Esophagus (tissue), 2 donors: ENCODE measurements at regions not wholly inside any gene's neighbourhood (a gene's known extent, or its start where the extent isn't known, plus 50 kb on each side); places are given as distances from the start of the nearest gene placed in this dataset.

Experiments
- H3K27ac ChIP-seq, 2 donors: one replicate each; pipeline ENCODE4 v1.5.1; 2013; ENCODE audit warnings: low read depth in 2 of 2, mild to moderate bottlenecking in 2 of 2, inconsistent platforms in 1 of 2, low read length in 1 of 2, moderate library complexity in 1 of 2
- H3K27me3 ChIP-seq, 2 donors: one replicate each; pipeline ENCODE4 v1.6.1; 2013; ENCODE audit warnings: low read length in 2 of 2, control low read depth in 1 of 2, mild to moderate bottlenecking in 1 of 2; ENCODE audit not compliant: insufficient read depth in 2 of 2, control insufficient read depth in 1 of 2
- H3K36me3 ChIP-seq, 2 donors: one replicate each; pipeline ENCODE4 v1.6.1; 2013; ENCODE audit warnings: low read length in 1 of 2; ENCODE audit not compliant: control insufficient read depth in 2 of 2, insufficient read depth in 2 of 2
- H3K4me1 ChIP-seq, 2 donors: one replicate each; pipeline ENCODE4 v1.6.1; 2013; ENCODE audit warnings: low read length in 1 of 2; ENCODE audit not compliant: control insufficient read depth in 2 of 2, insufficient read depth in 2 of 2
- H3K4me3 ChIP-seq, 2 donors: one replicate each; pipeline ENCODE4 v1.5.1; 2013; ENCODE audit warnings: low read length in 2 of 2, mild to moderate bottlenecking in 2 of 2, low read depth in 1 of 2, moderate library complexity in 1 of 2
- H3K9me3 ChIP-seq, 2 donors: one replicate each; pipeline ENCODE4 v1.6.1; 2013; ENCODE audit warnings: mild to moderate bottlenecking in 2 of 2, low read depth in 1 of 2, low read length in 1 of 2, moderate library complexity in 1 of 2; ENCODE audit not compliant: control insufficient read depth in 2 of 2, insufficient read depth in 1 of 2
- WGBS, 2 donors: extraction: QIAGEN DNeasy Blood & Tissue Kit; methylation state at CpG; one replicate each; pipeline ENCODE4 v1.1.7; 2013; 5-methylcytosine and 5-hydroxymethylcytosine counted together
- donor health status: healthy with polysubstance abuse.
- donor health status: Bipolar disorder and iron deficiency.

DNA sequence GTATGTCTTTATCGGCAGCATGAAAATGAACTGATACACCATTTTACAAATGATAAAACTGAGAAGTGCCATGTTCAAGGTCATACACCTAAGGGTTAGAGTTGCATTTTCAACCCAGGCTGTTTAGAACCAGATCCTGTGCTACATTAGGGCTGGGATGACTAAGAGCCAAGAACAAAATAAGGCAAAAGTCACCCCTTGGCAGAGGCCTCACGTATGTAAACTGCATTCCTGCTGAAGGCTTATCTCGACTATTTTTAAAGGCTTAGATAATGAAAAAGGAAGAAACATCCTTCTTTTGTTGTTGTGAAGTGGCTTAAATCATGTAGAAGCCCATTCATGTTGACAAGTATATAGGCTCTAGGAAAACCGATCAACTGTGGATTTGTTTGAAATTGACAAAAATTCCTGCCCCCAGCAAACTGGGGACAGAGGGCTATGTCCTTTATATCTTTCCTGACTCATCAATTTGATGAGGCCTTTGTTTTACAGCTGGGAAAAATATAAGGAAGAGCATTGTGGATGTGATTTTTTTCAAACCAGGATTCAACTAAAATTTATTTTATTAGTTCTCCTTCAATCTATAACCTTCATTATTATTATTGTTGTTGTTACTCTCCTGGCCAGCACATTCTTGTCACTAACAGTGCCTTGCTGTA, 196.5 kb downstream of the SNX18 start:
- H3K4me3 ChIP-seq = no peak overlapping the region
- no peaks in the 10 kb centered on the region for H3K36me3 ChIP-seq
- H3K27me3 ChIP-seq = no peaks in the 10 kb centered on the region
- peaks cover 2 to 4% of the 10 kb centered on the region in 2 donors for H3K4me1 ChIP-seq
- no peaks in the 10 kb centered on the region for H3K9me3 ChIP-seq
- 58 to 59% methylated on average over 4 of the region's 4 CpGs for whole genome bisulfite sequencing, 2 donors
- H3K27ac ChIP-seq = no peak overlapping the region

DNA sequence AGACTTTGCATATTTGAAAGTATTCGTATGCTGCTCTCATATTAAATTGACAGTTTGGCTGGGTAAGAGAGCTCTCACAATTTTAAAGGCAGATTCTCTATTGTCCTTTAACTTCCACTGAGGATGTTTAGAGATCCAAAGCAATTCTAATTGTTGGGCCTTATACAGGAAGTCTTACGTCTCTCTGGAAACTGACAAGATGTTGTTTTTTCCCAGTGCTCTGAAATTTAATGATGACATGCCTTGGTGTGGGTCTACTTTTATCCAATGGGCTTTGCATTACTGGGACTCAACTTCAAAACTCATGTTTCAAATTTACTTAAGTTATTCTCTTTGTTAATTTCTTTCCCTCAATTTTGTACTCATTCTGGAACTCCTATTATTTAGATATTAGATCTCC, 191.5 kb downstream of the SNX18 start:
- Histone ChIP-seq H3K9me3 (no peaks in the 10 kb centered on the region), H3K36me3 (no peaks in the 10 kb centered on the region), H3K4me3 (no peak overlapping the region), H3K4me1 (no peaks in the 10 kb centered on the region), H3K27me3 (no peaks in the 10 kb centered on the region), H3K27ac (no peak overlapping the region)
- 82 to 83% methylated on average over 2 of the region's 2 CpGs for WGBS, 2 donors

DNA sequence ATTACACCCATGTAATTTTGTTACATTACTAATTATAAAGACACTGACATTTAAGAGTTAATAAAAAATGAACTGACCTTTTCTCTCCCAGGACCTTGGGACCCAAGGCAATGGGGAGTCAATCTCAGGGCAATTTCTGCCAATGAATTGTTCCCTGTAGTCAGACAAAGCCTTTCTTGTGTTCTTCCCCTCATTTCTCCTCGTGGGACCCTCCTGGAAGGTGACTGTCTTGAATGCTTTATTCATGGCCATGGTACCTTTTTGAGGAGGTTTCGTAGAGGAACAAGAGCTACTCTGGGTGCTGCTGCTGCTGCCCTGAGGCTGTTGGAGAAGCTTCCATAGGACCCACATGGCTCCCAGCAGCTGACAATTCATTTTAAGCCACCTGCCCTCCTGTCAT, 190.3 kb downstream of the SNX18 start:
- H3K4me1 ChIP-seq = peaks cover 0 to 4% of the 10 kb centered on the region in 2 donors
- no peaks in the 10 kb centered on the region for H3K36me3 ChIP-seq
- no peaks in the 10 kb centered on the region for H3K9me3 ChIP-seq
- no peak overlapping the region for H3K27ac ChIP-seq
- H3K27me3 ChIP-seq = no peaks in the 10 kb centered on the region
- 56 to 74% methylated on average over 2 of the region's 2 CpGs for WGBS, 2 donors
- no peak overlapping the region for H3K4me3 ChIP-seq

DNA sequence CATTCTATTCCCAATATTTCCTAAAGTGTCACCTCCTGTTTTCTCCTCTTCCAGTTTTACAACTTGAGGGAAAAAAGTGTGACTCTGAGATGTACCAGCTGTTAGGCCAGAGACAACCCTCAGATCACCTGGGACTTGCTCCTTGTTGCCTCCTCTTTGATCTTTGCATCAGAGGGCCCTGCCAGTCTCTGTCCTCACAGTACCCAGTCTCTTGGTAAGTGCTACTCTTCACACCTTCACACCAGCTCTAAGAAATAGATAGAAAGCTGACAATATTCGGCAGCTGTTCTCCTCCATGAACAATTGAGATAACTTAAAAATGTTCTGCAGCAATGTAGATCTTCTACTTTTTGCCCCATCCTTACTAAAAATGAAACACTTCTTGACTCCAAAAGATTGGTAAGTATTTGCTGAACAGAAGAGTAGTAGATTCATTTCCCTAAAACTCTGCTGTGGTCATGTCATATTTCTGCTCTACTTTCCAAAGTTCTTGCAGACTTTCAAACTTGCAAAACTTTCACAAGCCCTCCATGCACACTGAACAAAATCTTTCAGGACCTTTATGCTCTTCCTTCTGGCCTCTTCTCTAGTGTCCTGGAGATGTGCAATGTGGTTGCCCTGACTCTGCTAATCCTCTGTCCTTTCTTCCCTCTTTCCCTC, 188.6 kb downstream of the SNX18 start:
- H3K4me3 ChIP-seq = no peak overlapping the region
- H3K4me1 ChIP-seq = peaks cover 0 to 4% of the 10 kb centered on the region in 2 donors
- 83 to 87% methylated on average over 1 of the region's 1 CpG for WGBS, 2 donors
- no peaks in the 10 kb centered on the region for H3K27me3 ChIP-seq
- no peak overlapping the region for H3K27ac ChIP-seq
- no peaks in the 10 kb centered on the region for H3K9me3 ChIP-seq
- H3K36me3 ChIP-seq = no peaks in the 10 kb centered on the region

DNA sequence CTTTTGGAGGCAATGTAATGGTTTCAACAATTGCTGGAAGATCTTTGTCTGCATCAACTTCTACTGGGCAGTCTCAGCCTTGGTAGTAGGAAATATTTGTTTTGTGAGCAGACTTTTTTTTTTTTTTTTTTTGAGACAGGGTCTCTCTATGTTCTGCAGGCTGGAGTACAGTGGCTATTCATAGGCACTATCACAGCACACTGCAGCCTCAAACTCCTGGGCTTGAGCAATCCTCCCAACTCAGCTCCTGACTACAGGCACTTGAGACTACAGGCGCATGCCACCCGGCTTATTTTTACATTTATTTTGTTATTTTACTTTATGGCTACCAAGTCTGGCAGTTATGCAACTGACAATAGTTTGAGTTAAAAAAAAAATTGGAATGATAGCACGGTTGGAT, 187.3 kb downstream of the SNX18 start:
- H3K4me3 ChIP-seq = no peak overlapping the region
- no peaks in the 10 kb centered on the region for H3K36me3 ChIP-seq
- WGBS, 2 donors = 90 to 95% methylated on average over 3 of the region's 3 CpGs
- no peaks in the 10 kb centered on the region for H3K9me3 ChIP-seq
- no peak overlapping the region for H3K27ac ChIP-seq
- H3K27me3 ChIP-seq = no peaks in the 10 kb centered on the region
- peaks cover 0 to 4% of the 10 kb centered on the region in 2 donors for H3K4me1 ChIP-seq

DNA sequence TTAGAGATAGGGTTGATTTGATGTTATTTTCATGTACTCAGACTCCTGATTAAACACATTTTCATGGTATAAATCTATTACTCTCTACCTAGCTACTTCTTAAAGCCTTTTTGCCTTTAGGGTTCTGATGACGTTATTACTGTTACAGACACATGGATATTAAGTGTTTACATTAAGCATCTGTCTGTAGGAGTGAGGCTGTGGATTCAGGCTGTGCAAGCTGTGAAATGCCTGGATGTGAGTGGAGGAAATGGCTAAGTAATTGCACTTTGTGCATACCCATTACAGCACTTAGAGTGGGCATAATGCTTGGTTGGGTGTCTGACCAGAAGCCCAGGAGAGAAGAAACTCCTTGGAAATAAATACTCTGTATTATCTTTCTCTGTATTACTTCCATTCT, 186.8 kb downstream of the SNX18 start:
- Histone ChIP-seq H3K36me3 (no peaks in the 10 kb centered on the region), H3K27me3 (no peaks in the 10 kb centered on the region), H3K4me1 (peaks cover 0 to 4% of the 10 kb centered on the region in 2 donors), H3K27ac (no peak overlapping the region), H3K9me3 (no peaks in the 10 kb centered on the region), H3K4me3 (no peak overlapping the region)
- 41 to 45% methylated on average over 1 of the region's 1 CpG for WGBS, 2 donors

DNA sequence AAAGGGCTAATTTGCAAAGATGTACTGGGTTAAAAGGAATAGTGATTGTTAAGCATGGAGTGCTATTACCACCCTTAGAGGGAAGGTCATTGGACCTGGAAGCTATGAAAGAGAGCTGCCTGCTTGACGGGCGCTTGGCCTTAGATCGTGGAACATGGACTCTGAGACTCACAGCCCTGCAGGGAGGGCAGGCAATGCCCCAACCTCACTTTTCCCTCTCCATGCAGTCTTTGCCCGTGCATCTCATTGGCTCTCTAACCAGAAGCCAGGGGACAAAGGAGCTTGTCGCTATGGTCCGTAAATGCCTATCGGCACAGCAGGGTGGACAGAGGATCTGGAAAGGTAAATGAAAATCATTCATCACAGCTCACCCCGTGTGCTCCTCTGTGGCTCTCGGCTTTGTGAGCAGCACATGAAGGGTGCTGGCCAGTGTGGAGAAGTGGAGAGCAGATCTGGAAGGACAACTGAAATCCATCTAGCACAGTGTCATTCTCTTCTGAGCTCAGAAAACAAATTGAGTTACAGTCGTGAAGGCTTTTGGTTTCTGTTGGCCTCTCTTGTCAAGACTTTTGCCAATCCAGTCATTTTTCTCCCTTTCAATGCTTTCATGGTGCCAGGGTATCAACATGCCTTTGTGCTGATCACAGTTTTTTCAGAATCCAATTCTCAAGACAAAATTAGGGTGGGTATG, 186.2 kb downstream of the SNX18 start:
- no peak overlapping the region for H3K4me3 ChIP-seq
- H3K27ac ChIP-seq = no peak overlapping the region
- 70 to 76% methylated on average over 10 of the region's 10 CpGs for WGBS, 2 donors
- H3K27me3 ChIP-seq = no peaks in the 10 kb centered on the region
- no peaks in the 10 kb centered on the region for H3K36me3 ChIP-seq
- no peaks in the 10 kb centered on the region for H3K9me3 ChIP-seq
- H3K4me1 ChIP-seq = peaks cover 0 to 4% of the 10 kb centered on the region in 2 donors

DNA sequence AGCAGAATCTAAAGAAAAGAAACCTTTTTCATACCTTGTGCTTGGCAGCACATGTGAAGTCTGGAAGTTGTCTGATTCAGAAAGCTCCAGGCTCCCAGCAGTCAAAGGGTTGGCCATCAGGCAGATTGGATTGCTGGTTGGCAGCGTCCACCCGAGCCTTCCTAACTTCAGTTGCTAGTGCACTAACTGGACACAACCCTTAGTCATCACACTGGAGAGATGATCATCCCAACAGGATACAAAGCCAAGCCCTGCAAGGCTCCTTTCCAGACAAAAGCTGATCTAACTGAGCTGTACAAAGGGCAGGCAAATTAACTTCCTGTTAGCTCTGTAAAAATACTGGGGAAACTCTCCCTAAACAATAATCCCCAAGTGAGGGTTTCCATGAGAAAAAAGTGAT, 185.6 kb downstream of the SNX18 start:
- 35 to 42% methylated on average over 2 of the region's 2 CpGs for WGBS, 2 donors
- no peak overlapping the region for H3K27ac ChIP-seq
- no peaks in the 10 kb centered on the region for H3K27me3 ChIP-seq
- H3K9me3 ChIP-seq = no peaks in the 10 kb centered on the region
- H3K4me3 ChIP-seq = no peak overlapping the region
- H3K36me3 ChIP-seq = no peaks in the 10 kb centered on the region
- peaks cover 0 to 4% of the 10 kb centered on the region in 2 donors for H3K4me1 ChIP-seq

DNA sequence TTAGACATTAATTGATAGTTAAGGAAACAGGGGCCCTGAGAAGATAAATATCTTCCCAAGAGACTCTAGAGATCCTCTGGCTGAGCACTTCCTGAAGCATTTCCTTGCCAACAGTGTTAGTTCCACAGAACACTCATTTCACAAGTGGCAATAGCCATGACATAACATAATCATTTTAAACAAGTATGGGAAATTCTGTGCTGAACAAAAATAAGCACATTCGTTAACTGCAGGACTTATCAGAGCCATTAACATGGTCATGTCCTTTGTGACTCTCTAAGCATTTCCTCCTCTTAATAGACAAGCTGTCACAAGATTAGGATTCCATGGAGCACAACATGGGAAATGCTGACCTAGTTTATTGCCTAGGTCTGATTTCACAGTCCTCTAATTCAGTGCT, 184.9 kb downstream of the SNX18 start:
- Histone ChIP-seq H3K36me3 (no peaks in the 10 kb centered on the region), H3K9me3 (no peaks in the 10 kb centered on the region), H3K4me3 (no peak overlapping the region), H3K27me3 (no peaks in the 10 kb centered on the region), H3K27ac (no peak overlapping the region), H3K4me1 (peaks cover 0 to 4% of the 10 kb centered on the region in 2 donors)
- 71 to 72% methylated on average over 1 of the region's 1 CpG for WGBS, 2 donors
